K562 (cell line): ENCODE measurements at regions not wholly inside any gene's neighbourhood (a gene's known extent, or its start where the extent isn't known, plus 50 kb on each side); places are given as distances from the start of the nearest gene placed in this dataset.
A peak's percentile ranks its signal among the peaks of the same experiment; 100 is the strongest.

Experiments
- ATAC-seq: fragments of 200-7000 bp; cut with Tn5 transposase; 3 replicates; pipeline ENCODE4 v1.9.1; 2020; ENCODE audit warnings: moderate library complexity
- BruUV-seq: library from RNA; stranded (reverse); fragments of 400-500 nt; replicated peaks from 2 replicates; lab custom pipeline; 2021; lab: Mats Ljungman, UMichigan
- CTCF ChIA-PET: fragments of 300-600 bp; formaldehyde crosslinking; extraction: SDS; loops from one replicate; lab custom pipeline; 2021; ENCODE audit warnings: low intra/inter-chr PET ratio; lab: Yijun Ruan, JAX
- POLR2A ChIA-PET: fragments of 300-600, 350-650 bp; sonication (Branson Sonifier 250); formaldehyde crosslinking; extraction: SDS; loops from one replicate; lab custom pipeline; 2021; ENCODE audit warnings: antibody characterized with exemption, inconsistent platforms; lab: Yijun Ruan, JAX
- DNase-seq, 4 experiments: peaks; one replicate each; pipeline versions ENCODE4 v3.0.0 to v3.0.0-alpha.2; 2011 to 2018; ENCODE audit warnings: low spot score in 3 of 4, mixed read lengths in 3 of 4; ENCODE audit errors: extremely low read depth in 1 of 4
- FAIRE-seq: peaks from 2 replicates; lab custom pipeline; 2011; peaks lifted over from hg19 to GRCh38; lab: Jason Lieb, UNC
- H2AFZ ChIP-seq: 2 replicates; pipeline ENCODE4 v1.6.0; 2011; ENCODE audit warnings: low read depth, low read length, control low read depth, inconsistent platforms
- H3K27ac ChIP-seq: fragments of 200-600 bp; 3 replicates; pipeline ENCODE4 v1.8.0; 2011; ENCODE audit warnings: low read depth, mild to moderate bottlenecking, control low read depth, inconsistent platforms, low read length, moderate library complexity, mixed read lengths; ENCODE audit errors: extremely low read depth
- H3K27me3 ChIP-seq, 2 experiments: fragments of 300-600 bp in 1 of 2; 2 replicates in 1 of 2; 3 replicates in 1 of 2; pipeline versions ENCODE4 v1.6.0 to v1.8.0; 2011; ENCODE audit warnings: inconsistent platforms in 2 of 2, low read length in 2 of 2, mild to moderate bottlenecking in 1 of 2, mixed read lengths in 1 of 2, moderate library complexity in 1 of 2; ENCODE audit not compliant: control insufficient read depth in 2 of 2, insufficient read depth in 2 of 2
- H3K36me3 ChIP-seq: fragments of 300-600 bp; 3 replicates; pipeline ENCODE4 v1.8.0; 2011; ENCODE audit warnings: mild to moderate bottlenecking, low read length, inconsistent platforms; ENCODE audit not compliant: control insufficient read depth, insufficient read depth
- H3K4me1 ChIP-seq, 2 experiments: fragments of 200-600 bp in 1 of 2; replicated peaks in 1 of 2; 2 replicates in 1 of 2; 3 replicates in 1 of 2; pipeline versions ENCODE4 v1.5.1 to v1.8.0; 2011; ENCODE audit warnings: inconsistent platforms in 2 of 2, low read length in 2 of 2, mild to moderate bottlenecking in 1 of 2, mixed read lengths in 1 of 2, moderate library complexity in 1 of 2; ENCODE audit not compliant: control insufficient read depth in 2 of 2, insufficient read depth in 2 of 2
- H3K4me2 ChIP-seq: 2 replicates; pipeline ENCODE4 v1.6.1; 2011; ENCODE audit warnings: low read length, control low read depth, inconsistent platforms, mixed read lengths; ENCODE audit not compliant: insufficient read depth
- H3K4me3 ChIP-seq: fragments of 200-600 bp; sonication (generic), shearing (Covaris generic); 2 replicates; pipeline ENCODE4 v1.5.1; 2016; ENCODE audit warnings: control low read depth, inconsistent platforms
- H3K79me2 ChIP-seq: fragments of 200-600 bp; 3 replicates; pipeline ENCODE4 v1.8.0; 2011; ENCODE audit warnings: low read length, inconsistent platforms; ENCODE audit not compliant: control insufficient read depth, insufficient read depth
- H3K9ac ChIP-seq, 2 experiments: 2 replicates each; pipeline versions ENCODE4 v1.6.0 to v1.6.1; 2011; ENCODE audit warnings: low read depth in 2 of 2, low read length in 2 of 2, control low read depth in 1 of 2, inconsistent platforms in 1 of 2, mild to moderate bottlenecking in 1 of 2, mixed read lengths in 1 of 2; ENCODE audit not compliant: insufficient read depth in 1 of 2
- H3K9me1 ChIP-seq: one replicate; pipeline ENCODE4 v1.6.0; 2011; ENCODE audit warnings: inconsistent platforms, mild to moderate bottlenecking, low read length, moderate library complexity; ENCODE audit not compliant: control insufficient read depth, insufficient read depth
- H3K9me3 ChIP-seq: replicated peaks from 2 replicates; pipeline ENCODE4 v1.5.1; 2011; ENCODE audit warnings: low read depth, low read length, inconsistent platforms; ENCODE audit not compliant: control insufficient read depth, insufficient read depth
- H4K20me1 ChIP-seq: replicated peaks from 2 replicates; pipeline ENCODE4 v1.6.1; 2011; ENCODE audit warnings: low read length, inconsistent platforms, mixed read lengths; ENCODE audit not compliant: control insufficient read depth, insufficient read depth
- CC2D1A ChIP-seq: fragments of 450-650 bp; IDR thresholded peaks from 2 replicates; pipeline ENCODE4 v1.6.1; 2017; ENCODE audit warnings: mild to moderate bottlenecking
- CREB1 ChIP-seq, 2 experiments: sonication (generic) in 1 of 2; formaldehyde crosslinking in 1 of 2; IDR thresholded peaks; 2 replicates each; pipeline versions ENCODE4 v1.6.1 to v1.8.0; 2012 to 2022; ENCODE audit warnings: inconsistent platforms in 1 of 2, mild to moderate bottlenecking in 1 of 2, missing genetic modification reagents in 1 of 2, moderate library complexity in 1 of 2
- ERF ChIP-seq: fragments of 450-650 bp; formaldehyde crosslinking; IDR thresholded peaks from 2 replicates; pipeline ENCODE4 v1.4.0; 2020; ENCODE audit warnings: mild to moderate bottlenecking, mixed read lengths
- NKRF ChIP-seq: fragments of 450-650 bp; IDR thresholded peaks from 2 replicates; pipeline ENCODE4 v1.6.1; 2016; ENCODE audit warnings: borderline replicate concordance
- PRPF4 ChIP-seq: fragments of 200-400 bp; formaldehyde crosslinking; IDR thresholded peaks from one replicate; pipeline ENCODE4 v1.6.1; 2017; ENCODE audit warnings: low read length, low read depth, mild to moderate bottlenecking; ENCODE audit not compliant: insufficient read depth, poor library complexity, severe bottlenecking
- SMAD3 ChIP-seq: fragments of 450-650 bp; formaldehyde crosslinking; conservative IDR thresholded peaks from 2 replicates; pipeline ENCODE4 v1.4.0; 2020; ENCODE audit warnings: mild to moderate bottlenecking
- SP2 ChIP-seq: IDR thresholded peaks from 2 replicates; pipeline ENCODE4 v1.6.1; 2011; ENCODE audit warnings: mild to moderate bottlenecking, low read depth, low read length, moderate library complexity; ENCODE audit not compliant: poor library complexity, severe bottlenecking; ENCODE audit errors: extremely low read depth
- ZNF316 ChIP-seq: fragments of 450-650 bp; IDR thresholded peaks from 2 replicates; pipeline ENCODE4 v1.6.1; 2016
- WGBS: fragments of 100-300 bp; shearing (Covaris generic); methylation state at CpG from one replicate; pipeline ENCODE4 v1.1.6; 2016; ENCODE audit warnings: low coverage, mixed read lengths; ENCODE audit not compliant: insufficient coverage; ENCODE audit errors: missing lambda C conversion rate; 5-methylcytosine and 5-hydroxymethylcytosine counted together
- in situ Hi-C: fragments of 300-500 bp; cut with MboI; formaldehyde crosslinking; loops from 4 replicates; pipeline ENCODE4 v1.15.0; 2018; ENCODE audit warnings: inconsistent platforms, mixed read lengths
- intact Hi-C: fragments of 100-400 bp; cut with micrococcal nuclease; formaldehyde crosslinking; loops from 2 replicates; pipeline ENCODE4 v1.14.2; 2022

GRCh38 chr1:4531842-4532241, 122.6 kb upstream of the AJAP1 start:
- WGBS: 0% methylated on average over 5 of the region's 5 CpGs
- no peak overlapping the region for H3K9ac ChIP-seq
- TF ChIP-seq ZNF316 (0 out of 2 replicates have a peak, but pooled peaks have one; percentile 7), SMAD3 (CRISPR knock-in tag) (no peak), ERF (CRISPR knock-in tag) (no peak), PRPF4 (no peak)
- ATAC-seq (no peak), FAIRE-seq (no peak), DNase-seq (no peak)
- in situ Hi-C loops: no loop called here
- no peaks in the 10 kb centered on the region for H3K36me3 ChIP-seq
- H3K9me1 ChIP-seq: no peaks in the 10 kb centered on the region
- no peaks in the 10 kb centered on the region for H3K4me1 ChIP-seq
- no TSS peak for BruUV-seq
- H3K4me3 ChIP-seq: no peak overlapping the region
- no peaks in the 10 kb centered on the region for H3K79me2 ChIP-seq
- no peaks in the 10 kb centered on the region for H3K9me3 ChIP-seq
- ChIA-PET POLR2A (no interaction called here), CTCF (no interaction called here)
- peaks cover 0 to 21% of the 10 kb centered on the region in 2 experiments; a peak in 2 of 5 replicates for H3K27me3 ChIP-seq
- no peak overlapping the region for H3K4me2 ChIP-seq
- no peaks in the 10 kb centered on the region for H4K20me1 ChIP-seq
- H2AFZ ChIP-seq: no peak overlapping the region
- intact Hi-C loops: no loop called here
- no peak overlapping the region for H3K27ac ChIP-seq

GRCh38 chr1:4532656-4533055, 121.8 kb upstream of the AJAP1 start:
- Histone ChIP-seq H3K9me3 (no peaks in the 10 kb centered on the region), H3K4me1 (no peaks in the 10 kb centered on the region), H3K4me2 (no peak overlapping the region), H3K36me3 (no peaks in the 10 kb centered on the region), H3K27ac (no peak overlapping the region), H3K9ac (no peak overlapping the region), H3K79me2 (no peaks in the 10 kb centered on the region), H4K20me1 (no peaks in the 10 kb centered on the region), H3K27me3 (peaks cover 0 to 16% of the 10 kb centered on the region in 2 experiments; a peak in 2 of 5 replicates), H3K4me3 (no peak overlapping the region), H2AFZ (no peak overlapping the region), H3K9me1 (no peaks in the 10 kb centered on the region)
- no TSS peak for BruUV-seq
- in situ Hi-C loops: no loop called here
- intact Hi-C loops: no loop called here
- DNase-seq (no peak), ATAC-seq (no peak), FAIRE-seq (no peak)
- CTCF ChIA-PET: no interaction called here
- TF ChIP-seq SP2 (no peak), CREB1 (IDR thresholded peaks at IDR 0.05) (no peak), CREB1 (CRISPR knock-in tag; IDR thresholded peaks at IDR 0.05) (no peak), CC2D1A (no peak), NKRF (no peak)
- WGBS: 0% methylated on average over 4 of the region's 4 CpGs
- POLR2A ChIA-PET: no interaction called here
